GM20431 (cell line): ENCODE measurements at regions not wholly inside any gene's neighbourhood (a gene's known extent, or its start where the extent isn't known, plus 50 kb on each side); places are given as distances from the start of the nearest gene placed in this dataset.

Experiments used
- in situ Hi-C: fragments of 300-500 bp; cut with MseI, MboI; formaldehyde crosslinking; loops from one replicate; pipeline ENCODE4 v1.15.0; 2020; ENCODE audit warnings: low sequenced_read_pairs; ENCODE audit not compliant: unreplicated experiment

- in situ Hi-C loops, result no loop called here
These were observed 143.2 kb downstream of the RAP2B start for GRCh38 chr3:153305189-153305588.

- in situ Hi-C loops, result no loop called here
These were observed 149.5 kb downstream of the RAP2B start for GRCh38 chr3:153311541-153311940.

GRCh38 chr3:153313302-153313965 lies 151.4 kb downstream of the RAP2B start:
- in situ Hi-C loops, result no loop called here

- in situ Hi-C loops, result no loop called here
These were observed 152.0 kb downstream of the RAP2B start for GRCh38 chr3:153314038-153314437.

- in situ Hi-C loops, result no loop called here
These were observed 153.8 kb downstream of the RAP2B start for GRCh38 chr3:153315781-153316180.

GRCh38 chr3:153319705-153320554 lies 157.9 kb downstream of the RAP2B start:
- in situ Hi-C loops, result no loop called here

GRCh38 chr3:153320585-153321128 lies 158.6 kb downstream of the RAP2B start:
- in situ Hi-C loops, result no loop called here

GRCh38 chr3:153328690-153329089 lies 166.7 kb downstream of the RAP2B start:
- in situ Hi-C loops, result no loop called here

- in situ Hi-C loops, result no loop called here
These were observed 168.9 kb downstream of the RAP2B start for GRCh38 chr3:153330901-153331300.

- in situ Hi-C loops, result no loop called here
These were observed 169.7 kb downstream of the RAP2B start for GRCh38 chr3:153331676-153332075.

GRCh38 chr3:153334558-153334957 lies 172.5 kb downstream of the RAP2B start:
- in situ Hi-C loops, result no loop called here

GRCh38 chr3:153337369-153337768 lies 175.3 kb downstream of the RAP2B start:
- in situ Hi-C loops, result no loop called here

- in situ Hi-C loops, result no loop called here
These were observed 176.5 kb downstream of the RAP2B start for GRCh38 chr3:153338487-153338886.

GRCh38 chr3:153339065-153339464 lies 177.0 kb downstream of the RAP2B start:
- in situ Hi-C loops, result no loop called here

GRCh38 chr3:153343988-153344782 lies 182.2 kb downstream of the RAP2B start:
- in situ Hi-C loops, result no loop called here

GRCh38 chr3:153348457-153349107 lies 186.6 kb downstream of the RAP2B start:
- in situ Hi-C loops, result no loop called here

GRCh38 chr3:153349108-153349499 lies 187.1 kb downstream of the RAP2B start:
- in situ Hi-C loops, result no loop called here

GRCh38 chr3:153350420-153350819 lies 188.4 kb downstream of the RAP2B start:
- in situ Hi-C loops, result no loop called here

GRCh38 chr3:153354641-153355040 lies 192.6 kb downstream of the RAP2B start:
- in situ Hi-C loops, result no loop called here

GRCh38 chr3:153355559-153355958 lies 193.5 kb downstream of the RAP2B start:
- in situ Hi-C loops, result no loop called here
